ENCODE measurements at regions not wholly inside any gene's neighbourhood (a gene's known extent, or its start where the extent isn't known, plus 50 kb on each side); places are given as distances from the start of the nearest gene placed in this dataset.

GRCh38 chr14:32027255-32027939 lies 49.7 kb upstream of the ARHGAP5 start:
- DNase-seq = no peak
